ENCODE measurements at regions not wholly inside any gene's neighbourhood (a gene's known extent, or its start where the extent isn't known, plus 50 kb on each side); places are given as distances from the start of the nearest gene placed in this dataset.

GRCh38 chr4:142976482-142976881, 130.4 kb upstream of the INPP4B start:
- Histone ChIP-seq H3K27me3 (ENCODE audit: control insufficient read depth, insufficient read depth, low read length) (no peaks in the 10 kb centered on the region), H3K4me1 (ENCODE audit: control insufficient read depth, insufficient read depth, low read length) (no peaks in the 10 kb centered on the region), H3K9me3 (ENCODE audit: control insufficient read depth, insufficient read depth, low read depth, low read length) (no peaks in the 10 kb centered on the region), H3K36me3 (ENCODE audit: control insufficient read depth, insufficient read depth, low read length) (no peaks in the 10 kb centered on the region), H3K4me3 (ENCODE audit: low read depth in 2 of 2, low read length in 2 of 2) (no peak overlapping the region), H3K27ac (ENCODE audit: low read length) (no peak overlapping the region)
- intact Hi-C loops (cut with micrococcal nuclease; ENCODE audit: unreplicated experiment) = no loop called here
- no peak for DNase-seq (ENCODE audit: low read depth, low spot score)
- no peak for ATAC-seq
- TF ChIP-seq CTCF (IDR thresholded peaks at IDR 0.05) (no peak), REST (IDR thresholded peaks at IDR 0.05; ENCODE audit: insufficient read depth in 1 of 2, low read depth in 2 of 2, low read length in 1 of 2) (no peak), POLR2AphosphoS5 (IDR thresholded peaks at IDR 0.05; ENCODE audit: low read depth, low read length) (no peak), TCF7L2 (IDR thresholded peaks at IDR 0.05; ENCODE audit: low read depth, low read length) (no peak), SIN3A (IDR thresholded peaks at IDR 0.05; ENCODE audit: borderline replicate concordance, insufficient read depth, low read depth, low read length) (no peak)
- CTCF ChIA-PET = no interaction called here
- POLR2A ChIA-PET = no interaction called here
- in situ Hi-C loops (cut with HindIII; ENCODE audit: low pct_unique_long_range_greater_than_20kb, low sequenced_read_pairs) = no loop called here
- BruUV-seq (replicated peaks) = no TSS peak

GRCh38 chr4:142977182-142977581, 131.1 kb upstream of the INPP4B start:
- no peaks in the 10 kb centered on the region for H3K27me3 ChIP-seq (ENCODE audit: control insufficient read depth, insufficient read depth, low read length)
- no peak for TF ChIP-seq CTCF (IDR thresholded peaks at IDR 0.05)
- no peak for TF ChIP-seq REST (IDR thresholded peaks at IDR 0.05; ENCODE audit: insufficient read depth in 1 of 2, low read depth in 2 of 2, low read length in 1 of 2)
- TF ChIP-seq POLR2AphosphoS5 (IDR thresholded peaks at IDR 0.05; ENCODE audit: low read depth, low read length) = no peak
- no peak for TF ChIP-seq TCF7L2 (IDR thresholded peaks at IDR 0.05; ENCODE audit: low read depth, low read length)
- no peak for TF ChIP-seq SIN3A (IDR thresholded peaks at IDR 0.05; ENCODE audit: borderline replicate concordance, insufficient read depth, low read depth, low read length)
- ChIA-PET CTCF (no interaction called here), POLR2A (no interaction called here)
- no peak for ATAC-seq
- H3K9me3 ChIP-seq (ENCODE audit: control insufficient read depth, insufficient read depth, low read depth, low read length) = no peaks in the 10 kb centered on the region
- H3K4me1 ChIP-seq (ENCODE audit: control insufficient read depth, insufficient read depth, low read length) = no peaks in the 10 kb centered on the region
- in situ Hi-C loops (cut with HindIII; ENCODE audit: low pct_unique_long_range_greater_than_20kb, low sequenced_read_pairs) (no loop called here), intact Hi-C loops (cut with micrococcal nuclease; ENCODE audit: unreplicated experiment) (no loop called here)
- no peak overlapping the region for H3K27ac ChIP-seq (ENCODE audit: low read length)
- H3K4me3 ChIP-seq (ENCODE audit: low read depth in 2 of 2, low read length in 2 of 2) = no peak overlapping the region
- DNase-seq (ENCODE audit: low read depth, low spot score) = no peak
- no peaks in the 10 kb centered on the region for H3K36me3 ChIP-seq (ENCODE audit: control insufficient read depth, insufficient read depth, low read length)
- BruUV-seq (replicated peaks) = no TSS peak
